ENCODE measurements at regions not wholly inside any gene's neighbourhood (a gene's known extent, or its start where the extent isn't known, plus 50 kb on each side); places are given as distances from the start of the nearest gene placed in this dataset.

GRCh38 chr14:65304963-65305362 is 107.6 kb upstream of the FUT8 start:
- Histone ChIP-seq H3K27me3 (ENCODE audit: control insufficient read depth in 1 of 2, insufficient read depth in 2 of 2, low read length in 2 of 2) (no peaks in the 10 kb centered on the region), H3K9me3 (ENCODE audit: low read length) (no peaks in the 10 kb centered on the region), H3K4me1 (ENCODE audit: insufficient read depth, low read length) (peaks cover 44% of the 10 kb centered on the region), H3K36me3 (replicated peaks in 1 of 2; ENCODE audit: control insufficient read depth in 1 of 2, insufficient read depth in 2 of 2, low read length in 2 of 2) (no peaks in the 10 kb centered on the region), H3K9ac (ENCODE audit: insufficient read depth, low read depth, low read length) (no peak overlapping the region), H3K4me2 (ENCODE audit: low read depth, low read length) (no peak overlapping the region), H3K4me3 (replicated peaks in 1 of 3; ENCODE audit: insufficient read depth in 1 of 3, low read depth in 2 of 3, low read length in 3 of 3) (no peak overlapping the region), H3K27ac (ENCODE audit: extremely low read length, insufficient read depth, low read length) (no peak overlapping the region), H2AFZ (ENCODE audit: low read length) (no peak overlapping the region), H3K79me2 (ENCODE audit: insufficient read depth, low read length) (no peaks in the 10 kb centered on the region), H4K20me1 (ENCODE audit: insufficient read depth, low read length) (no peaks in the 10 kb centered on the region)
- ATAC-seq (no peak), FAIRE-seq (no peak), DNase-seq (ENCODE audit: low spot score) (no peak)
- TF ChIP-seq ZNF143 (CRISPR knock-in tag; IDR thresholded peaks at IDR 0.05) (no peak), GFI1 (CRISPR knock-in tag; IDR thresholded peaks at IDR 0.05; ENCODE audit: borderline replicate concordance) (no peak), GZF1 (CRISPR knock-in tag; IDR thresholded peaks at IDR 0.05) (no peak), HMGXB3 (CRISPR knock-in tag; IDR thresholded peaks at IDR 0.05; ENCODE audit: borderline replicate concordance) (no peak), ZNF225 (CRISPR knock-in tag; IDR thresholded peaks at IDR 0.05) (no peak), MNT (IDR thresholded peaks at IDR 0.05) (no peak), ZNF574 (CRISPR knock-in tag; IDR thresholded peaks at IDR 0.05) (no peak), HNF4A (CRISPR knock-in tag; IDR thresholded peaks at IDR 0.05) (no peak), GATAD2A (CRISPR knock-in tag; IDR thresholded peaks at IDR 0.05) (no peak), GABPB1 (CRISPR knock-in tag; IDR thresholded peaks at IDR 0.05) (no peak), BORCS8-MEF2B (CRISPR knock-in tag; IDR thresholded peaks at IDR 0.05) (no peak), IRF2 (CRISPR knock-in tag; IDR thresholded peaks at IDR 0.05) (no peak), ZBTB7B (CRISPR knock-in tag; IDR thresholded peaks at IDR 0.05) (no peak), TERF1 (CRISPR knock-in tag; IDR thresholded peaks at IDR 0.05) (no peak), FOXM1 (CRISPR knock-in tag; IDR thresholded peaks at IDR 0.05) (no peak)
- in situ Hi-C loops (cut with HindIII; ENCODE audit: extremely low pct_ligation_motif_present, low pct_unique_long_range_greater_than_20kb) (no loop called here), intact Hi-C loops (cut with micrococcal nuclease; ENCODE audit: unreplicated experiment) (loop anchor here (5.0 kb wide), 1 partner anchor 78 kb away; no protein-coding TSS in a partner anchor)
- BruUV-seq (replicated peaks): no TSS peak
- ChIA-PET POLR2A (no interaction called here), CTCF (ENCODE audit: low intra/inter-chr PET ratio, low total read pairs) (no interaction called here)
- 100% methylated on average over 2 of the region's 2 CpGs for WGBS (ENCODE audit: low lambda C conversion rate)
